Nephron progenitor cell (in vitro differentiated cells): ENCODE measurements at regions not wholly inside any gene's neighbourhood (a gene's known extent, or its start where the extent isn't known, plus 50 kb on each side); places are given as distances from the start of the nearest gene placed in this dataset.

Experiments used
- DNase-seq: peaks from one replicate; pipeline ENCODE4 v3.0.0; 2021
- H3K27ac Mint-ChIP-seq: 2 replicates; pipeline ENCODE4 v1.8.0; 2021; ENCODE audit warnings: mild to moderate bottlenecking, moderate library complexity, mixed read lengths
- H3K27me3 Mint-ChIP-seq: 2 replicates; pipeline ENCODE4 v1.8.0; 2021; ENCODE audit warnings: mild to moderate bottlenecking, low read depth, mixed read lengths; ENCODE audit not compliant: poor library complexity
- H3K36me3 Mint-ChIP-seq: 2 replicates; pipeline ENCODE4 v1.8.0; 2021; ENCODE audit warnings: low read depth, mixed read lengths
- H3K4me1 Mint-ChIP-seq: 2 replicates; pipeline ENCODE4 v1.8.0; 2021; ENCODE audit warnings: mixed read lengths
- H3K4me3 Mint-ChIP-seq: 2 replicates; pipeline ENCODE4 v1.8.0; 2021; ENCODE audit warnings: mild to moderate bottlenecking, moderate library complexity, mixed read lengths
- H3K9me3 Mint-ChIP-seq: 2 replicates; pipeline ENCODE4 v1.8.0; 2021; ENCODE audit warnings: mild to moderate bottlenecking, moderate library complexity, mixed read lengths
- TF ChIP-seq, protein P1 (sequence below): fragments of 200-600 bp; sonication (generic); IDR thresholded peaks from 2 replicates; pipeline ENCODE4 v1.5.0; 2021; ENCODE audit warnings: antibody characterized with exemption

- DNase-seq, result no peak
Observed at GRCh38 chr1:213727853-213728592, 259.8 kb upstream of the PROX1 start.

DNA sequence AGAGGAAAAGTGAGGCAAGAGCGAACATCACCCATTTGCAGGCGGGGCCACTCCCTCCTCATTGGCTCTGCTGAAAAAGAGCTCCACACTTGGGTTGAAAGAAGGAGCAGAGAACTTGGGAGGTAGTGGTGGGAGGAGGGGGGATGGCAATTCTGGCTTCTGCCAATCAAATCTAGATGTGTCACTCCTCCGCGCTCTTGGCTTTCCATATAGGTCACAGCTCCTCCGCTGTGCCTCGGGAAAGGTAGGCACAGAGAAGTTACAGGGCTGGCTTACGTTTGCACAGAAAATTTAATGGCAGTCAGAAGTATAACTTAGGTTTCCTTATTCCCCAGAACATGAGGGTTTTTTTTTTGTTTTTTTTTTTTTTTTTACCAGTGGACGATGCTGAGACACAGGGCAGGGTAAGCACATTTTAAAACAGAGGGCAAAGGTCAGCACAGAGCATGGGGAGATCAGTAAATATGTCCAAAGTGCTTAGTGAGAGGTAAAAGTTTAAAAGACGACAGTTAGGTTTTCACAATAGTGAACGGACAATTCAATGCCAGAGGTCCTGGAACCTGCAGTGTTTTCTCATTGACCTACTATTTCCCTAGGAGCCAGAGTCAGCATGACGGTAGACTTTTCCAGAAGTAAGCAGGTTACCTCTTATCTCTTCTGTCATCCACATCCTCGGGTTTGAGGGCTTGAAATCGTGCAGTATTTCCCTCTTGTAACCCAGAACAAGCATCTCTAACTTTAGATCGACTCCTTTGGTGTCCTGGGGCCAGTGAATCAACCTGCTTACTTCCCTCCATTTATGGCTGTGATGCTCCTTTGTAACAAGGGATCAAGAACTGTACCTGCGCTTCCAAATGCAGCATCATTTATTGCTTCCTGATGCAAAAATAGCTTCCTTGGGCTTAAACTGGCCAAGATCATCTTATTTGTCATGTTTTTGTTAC is 258.9 kb upstream of the PROX1 start:
- H3K9me3 Mint-ChIP-seq, result peaks cover 17% of the 10 kb centered on the region
- peaks cover 5% of the 10 kb centered on the region for H3K27me3 Mint-ChIP-seq
- no peak overlapping the region for H3K4me3 Mint-ChIP-seq
- TF ChIP-seq, protein P1, sequence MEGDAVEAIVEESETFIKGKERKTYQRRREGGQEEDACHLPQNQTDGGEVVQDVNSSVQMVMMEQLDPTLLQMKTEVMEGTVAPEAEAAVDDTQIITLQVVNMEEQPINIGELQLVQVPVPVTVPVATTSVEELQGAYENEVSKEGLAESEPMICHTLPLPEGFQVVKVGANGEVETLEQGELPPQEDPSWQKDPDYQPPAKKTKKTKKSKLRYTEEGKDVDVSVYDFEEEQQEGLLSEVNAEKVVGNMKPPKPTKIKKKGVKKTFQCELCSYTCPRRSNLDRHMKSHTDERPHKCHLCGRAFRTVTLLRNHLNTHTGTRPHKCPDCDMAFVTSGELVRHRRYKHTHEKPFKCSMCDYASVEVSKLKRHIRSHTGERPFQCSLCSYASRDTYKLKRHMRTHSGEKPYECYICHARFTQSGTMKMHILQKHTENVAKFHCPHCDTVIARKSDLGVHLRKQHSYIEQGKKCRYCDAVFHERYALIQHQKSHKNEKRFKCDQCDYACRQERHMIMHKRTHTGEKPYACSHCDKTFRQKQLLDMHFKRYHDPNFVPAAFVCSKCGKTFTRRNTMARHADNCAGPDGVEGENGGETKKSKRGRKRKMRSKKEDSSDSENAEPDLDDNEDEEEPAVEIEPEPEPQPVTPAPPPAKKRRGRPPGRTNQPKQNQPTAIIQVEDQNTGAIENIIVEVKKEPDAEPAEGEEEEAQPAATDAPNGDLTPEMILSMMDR, result no peak
- H3K36me3 Mint-ChIP-seq, result peaks cover 9% of the 10 kb centered on the region
- DNase-seq, result no peak
- peaks cover 22% of the 10 kb centered on the region for H3K4me1 Mint-ChIP-seq
- H3K27ac Mint-ChIP-seq, result no peak overlapping the region

More at GRCh38 chr1:213727853-213728592, 259.8 kb upstream of the PROX1 start:
- peaks cover 9% of the 10 kb centered on the region for H3K36me3 Mint-ChIP-seq
- H3K27me3 Mint-ChIP-seq, result peaks cover 5% of the 10 kb centered on the region
- no peak overlapping the region for H3K27ac Mint-ChIP-seq
- peaks cover 17% of the 10 kb centered on the region for H3K9me3 Mint-ChIP-seq
- H3K4me3 Mint-ChIP-seq, result no peak overlapping the region
- peaks cover 22% of the 10 kb centered on the region for H3K4me1 Mint-ChIP-seq
- TF ChIP-seq, protein P1, result no peak

DNA sequence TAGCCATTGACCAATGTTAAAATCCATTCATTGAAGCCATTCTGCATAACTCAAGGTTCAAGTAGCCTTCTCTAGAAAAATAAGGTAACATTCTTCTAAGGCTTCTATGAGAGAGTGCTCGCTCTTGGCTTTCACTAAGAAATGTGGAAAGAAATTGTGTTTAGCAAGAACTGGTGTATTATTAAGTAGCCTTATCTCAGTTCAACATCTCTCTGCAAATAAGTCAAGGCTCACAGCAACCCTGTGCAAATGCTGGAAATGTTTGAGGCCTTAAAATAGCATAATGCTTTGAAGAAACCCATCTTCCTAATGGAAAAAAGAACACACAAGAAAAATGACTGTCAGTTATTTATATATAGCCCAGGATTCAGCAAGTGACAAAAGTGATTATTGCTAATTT is 254.1 kb upstream of the PROX1 start:
- Mint-ChIP-seq H3K4me1 (peaks cover 3% of the 10 kb centered on the region), H3K9me3 (peaks cover 17% of the 10 kb centered on the region), H3K36me3 (peaks cover 9% of the 10 kb centered on the region), H3K27ac (no peak overlapping the region), H3K4me3 (no peak overlapping the region), H3K27me3 (peaks cover 3% of the 10 kb centered on the region)
- DNase-seq, result no peak
- TF ChIP-seq, protein P1, result no peak

- Mint-ChIP-seq H3K4me3 (no peak overlapping the region), H3K27me3 (peaks cover 3% of the 10 kb centered on the region), H3K27ac (no peak overlapping the region), H3K36me3 (no peaks in the 10 kb centered on the region), H3K9me3 (peaks cover 1% of the 10 kb centered on the region), H3K4me1 (no peaks in the 10 kb centered on the region)
- TF ChIP-seq, protein P1, result no peak
- DNase-seq, result no peak
Observed at GRCh38 chr1:213737398-213738035, 250.3 kb upstream of the PROX1 start.

DNA sequence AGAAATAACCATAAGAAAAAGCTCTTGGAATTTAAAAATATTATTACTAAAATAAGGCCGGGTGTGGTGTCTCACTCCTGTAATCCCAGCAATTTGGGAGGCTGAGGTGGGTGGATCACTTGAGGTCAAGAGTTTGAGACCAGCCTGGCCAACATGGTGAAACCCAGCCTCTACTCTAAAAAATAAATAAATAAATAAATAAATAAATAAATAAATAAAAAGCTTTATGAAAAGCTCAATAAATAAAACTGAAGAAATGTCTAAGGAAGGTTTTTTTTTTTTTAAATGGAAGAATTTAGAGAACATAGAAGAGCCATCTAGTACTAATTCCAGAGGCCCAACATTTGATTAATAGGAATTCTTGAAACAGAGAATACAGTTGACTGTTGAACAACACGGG is 249.1 kb upstream of the PROX1 start:
- Mint-ChIP-seq H3K36me3 (no peaks in the 10 kb centered on the region), H3K27me3 (peaks cover 3% of the 10 kb centered on the region), H3K9me3 (peaks cover 7% of the 10 kb centered on the region), H3K4me1 (no peaks in the 10 kb centered on the region), H3K27ac (no peak overlapping the region), H3K4me3 (no peak overlapping the region)
- TF ChIP-seq, protein P1, result no peak
- DNase-seq, result no peak
